Suprapubic skin (tissue), 4 donors: ENCODE measurements at regions not wholly inside any gene's neighbourhood (a gene's known extent, or its start where the extent isn't known, plus 50 kb on each side); places are given as distances from the start of the nearest gene placed in this dataset.

ENCODE experiments used
- CTCF ChIP-seq, 2 donors: fragments of 200-600 bp in 1 of 2; fragments of 450-650 bp in 1 of 2; sonication (generic) in 1 of 2; IDR thresholded peaks; one replicate each; pipeline ENCODE4 v1.5.1; 2016 to 2019; ENCODE audit warnings: antibody characterized with exemption in 2 of 2, mild to moderate bottlenecking in 1 of 2, moderate library complexity in 1 of 2
- EP300 ChIP-seq: sonication (generic); formaldehyde crosslinking; IDR thresholded peaks from one replicate; pipeline ENCODE4 v1.6.1; 2017; ENCODE audit warnings: antibody characterized with exemption
- POLR2AphosphoS5 ChIP-seq, 3 donors: sonication (generic); formaldehyde crosslinking; IDR thresholded peaks; one replicate each; pipeline ENCODE4 v1.6.1; 2017; ENCODE audit warnings: antibody characterized with exemption in 3 of 3

DNA sequence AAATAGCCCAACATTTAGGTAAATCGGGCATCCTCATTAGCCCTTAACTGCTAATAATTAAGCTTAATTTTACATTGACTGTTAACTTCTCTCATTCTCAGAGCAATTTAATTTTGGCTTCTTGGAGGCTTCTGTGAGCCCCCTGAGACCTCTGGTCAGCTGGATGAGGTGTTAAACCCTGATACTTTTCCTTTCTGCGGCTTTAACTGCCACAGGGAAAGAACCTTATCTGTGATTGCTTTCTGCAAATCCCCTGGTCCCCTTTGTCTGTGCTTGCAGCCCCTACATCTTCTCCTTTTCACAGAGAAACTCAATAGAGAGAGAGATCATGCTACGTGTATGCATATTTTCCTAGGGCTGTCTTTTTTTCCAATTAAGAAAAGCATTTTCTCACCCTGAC, 184.5 kb upstream of the CSF3R start:
- TF ChIP-seq POLR2AphosphoS5 (IDR thresholded peaks at IDR 0.05) = no peak
- TF ChIP-seq CTCF (IDR thresholded peaks at IDR 0.05) = no peak
- TF ChIP-seq EP300 = no peak
